HG03378 (cell line): ENCODE measurements at regions not wholly inside any gene's neighbourhood (a gene's known extent, or its start where the extent isn't known, plus 50 kb on each side); places are given as distances from the start of the nearest gene placed in this dataset.
"Not testable (repeated sequence)": the region's sequence is repeated elsewhere in the genome, so short reads cannot be mapped to it uniquely, and the experiment has no call there.

Source experiments
- ATAC-seq: cut with Tn5 transposase; IDR thresholded peaks from one replicate; pipeline ENCODE4 v1.9.1; 2021; ENCODE audit warnings: mild to moderate bottlenecking, moderate library complexity; ENCODE audit not compliant: unreplicated experiment

DNA sequence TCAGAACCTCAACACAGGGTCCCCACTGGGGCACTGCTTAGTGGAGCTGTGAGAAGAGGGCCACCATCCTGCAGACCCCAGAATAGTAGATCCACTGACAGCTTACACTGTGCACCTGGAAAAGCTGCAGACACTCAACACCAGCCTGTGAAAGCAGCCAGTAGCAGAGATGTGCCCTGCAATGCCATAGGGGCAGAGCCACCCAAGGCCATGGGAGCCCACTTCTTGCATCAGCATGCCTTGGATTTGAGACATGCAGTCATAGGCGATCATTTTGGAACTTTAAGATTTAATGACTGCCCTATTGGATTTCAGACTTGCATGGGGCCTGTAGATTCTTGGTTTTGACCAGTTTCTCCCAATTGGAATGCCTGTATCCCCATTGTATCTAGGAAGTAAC is 1962.1 kb upstream of the PRR20A start:
- ATAC-seq: not testable (repeated sequence)

GRCh38 chr13:55190996-55191395 is 1949.7 kb upstream of the PRR20A start:
- ATAC-seq: no peak

DNA sequence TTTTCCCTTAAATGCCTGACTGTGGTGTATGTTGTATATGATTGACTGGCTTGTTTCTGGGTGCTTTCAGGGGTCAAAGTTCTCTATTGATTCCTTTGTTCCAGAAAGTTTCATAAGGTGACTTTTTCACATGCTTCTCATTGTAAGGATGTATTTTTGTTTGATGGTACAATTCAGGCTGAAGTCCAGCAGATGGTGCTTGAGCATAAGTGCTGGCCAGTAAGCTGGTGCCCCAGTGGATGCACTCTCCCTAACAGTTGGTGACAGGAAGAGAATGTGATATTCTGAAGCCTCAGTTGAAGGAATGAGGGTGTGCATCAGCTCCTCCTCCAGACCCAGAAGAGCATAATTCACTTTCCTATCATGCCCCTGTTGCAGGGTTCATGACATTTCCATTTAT is 1941.6 kb upstream of the PRR20A start:
- no peak for ATAC-seq

- no peak for ATAC-seq
Measured at GRCh38 chr13:55214841-55215345, 1925.8 kb upstream of the PRR20A start.

DNA sequence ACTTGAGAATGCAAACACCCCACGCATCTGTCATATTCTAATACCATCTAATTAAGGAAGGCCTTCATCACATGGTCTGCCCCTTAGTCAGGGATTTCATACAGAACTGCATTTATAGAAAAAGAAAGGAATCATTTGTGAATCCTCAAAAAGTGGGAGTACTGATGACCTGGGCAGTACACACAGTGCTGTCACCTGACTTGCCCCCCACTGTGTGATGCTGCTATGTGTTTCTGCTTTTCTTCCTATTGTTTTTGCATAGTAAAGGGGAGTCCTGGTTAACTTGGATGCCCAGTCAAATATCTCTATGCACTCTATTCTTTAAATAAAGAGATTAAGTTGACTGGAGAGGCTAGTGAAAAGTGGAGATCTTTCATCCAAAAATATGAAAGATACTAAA is 1921.2 kb upstream of the PRR20A start:
- no peak for ATAC-seq

GRCh38 chr13:55229906-55230569 is 1910.7 kb upstream of the PRR20A start:
- no peak for ATAC-seq

DNA sequence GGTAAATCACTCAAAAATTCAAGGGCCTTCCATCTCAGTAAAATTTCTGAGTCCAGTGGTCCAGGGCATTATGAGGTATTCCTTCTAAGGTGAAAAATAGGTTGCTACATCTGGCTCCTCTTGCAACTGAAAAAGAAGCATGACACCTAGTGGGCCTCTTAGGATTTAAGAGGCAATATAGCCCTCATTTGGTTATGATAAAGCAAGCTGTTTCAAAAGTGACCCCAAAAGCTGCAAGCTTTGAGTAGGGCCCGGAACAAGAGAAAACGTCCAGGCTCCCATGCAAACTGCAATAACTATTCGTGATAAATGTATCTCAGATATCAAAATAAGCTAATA is 1910.2 kb upstream of the PRR20A start:
- no peak for ATAC-seq

- ATAC-seq: no peak
Measured at GRCh38 chr13:55234311-55234710, 1906.4 kb upstream of the PRR20A start.

- no peak for ATAC-seq
Measured at GRCh38 chr13:55245005-55245644, 1895.6 kb upstream of the PRR20A start.

DNA sequence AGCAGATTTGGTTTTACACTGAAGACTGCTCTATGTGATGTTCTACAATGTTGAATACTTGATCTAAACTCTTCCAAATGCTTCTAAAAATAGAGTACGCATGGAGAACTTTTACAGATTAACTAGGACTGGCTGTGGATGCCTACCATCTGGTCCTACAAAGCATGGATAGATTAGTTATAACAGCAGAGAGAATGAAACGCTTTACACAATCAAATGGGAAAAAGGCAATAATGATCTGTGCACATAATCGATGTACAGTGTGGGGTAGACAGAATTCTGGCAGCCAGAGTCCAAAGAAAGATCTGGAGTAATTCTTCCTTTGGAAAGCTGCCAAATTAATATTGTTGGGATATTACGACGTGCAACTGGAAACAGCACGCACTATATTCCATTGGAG is 1885.5 kb upstream of the PRR20A start:
- ATAC-seq: no peak

GRCh38 chr13:55263045-55263444 is 1877.7 kb upstream of the PRR20A start:
- no peak for ATAC-seq

GRCh38 chr13:55266644-55267043 is 1874.1 kb upstream of the PRR20A start:
- ATAC-seq: no peak

DNA sequence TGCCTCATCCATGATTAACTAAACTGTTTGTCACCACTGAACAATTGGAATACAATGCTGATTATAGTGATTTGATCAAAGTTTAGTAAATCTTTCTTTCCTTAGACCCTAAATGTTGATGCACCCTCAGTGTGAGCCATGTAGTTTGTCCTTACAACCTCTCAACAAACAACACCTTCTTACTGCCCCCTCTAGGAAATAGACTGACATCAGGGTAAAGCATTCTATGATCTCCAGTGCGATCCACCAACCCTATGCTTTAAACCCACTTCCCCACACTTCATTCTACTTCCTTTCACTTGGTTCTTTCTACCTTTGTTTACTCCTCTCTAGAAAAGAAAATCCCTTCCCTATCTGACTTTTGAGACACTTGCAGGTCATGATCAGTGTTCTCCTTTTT is 1842.5 kb upstream of the PRR20A start:
- no peak for ATAC-seq

- ATAC-seq: no peak
Measured at GRCh38 chr13:55302568-55302967, 1838.2 kb upstream of the PRR20A start.

DNA sequence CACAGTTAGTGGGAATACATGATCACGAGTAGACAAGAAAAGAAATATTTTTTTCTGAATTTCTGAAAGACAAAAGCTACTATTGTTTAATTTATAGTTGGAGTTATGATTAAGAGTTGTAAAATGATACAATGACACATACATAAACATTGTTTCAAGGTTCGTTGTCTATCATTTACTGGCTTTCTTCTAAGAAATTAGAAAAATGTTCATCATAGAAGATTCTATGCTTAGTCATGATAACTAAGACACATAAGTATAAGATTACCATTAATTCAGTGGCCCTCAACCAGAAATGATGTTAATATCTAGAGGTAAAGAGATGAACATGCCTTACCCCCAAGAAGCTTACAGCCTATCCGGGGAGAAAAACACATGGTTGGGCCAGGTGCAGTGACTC is 1832.8 kb upstream of the PRR20A start:
- ATAC-seq: no peak

DNA sequence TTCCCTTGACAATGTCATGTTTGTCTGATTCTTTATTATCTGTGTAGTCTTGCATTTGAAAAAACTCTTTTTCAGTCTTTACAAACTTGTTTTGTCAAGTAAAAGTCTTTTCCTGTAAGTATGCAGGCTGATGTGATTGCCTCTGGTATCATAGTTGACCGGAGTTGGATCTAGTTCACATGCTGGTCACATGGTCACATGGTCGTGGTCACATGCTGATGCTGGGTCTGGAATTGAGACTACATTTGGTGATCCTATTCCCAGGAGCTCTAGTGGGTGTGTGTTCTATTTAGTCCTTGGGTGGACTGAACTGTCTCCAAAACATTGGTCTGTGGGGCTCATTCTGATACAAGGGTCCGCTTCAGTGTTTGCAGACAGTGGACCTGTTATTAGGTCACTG is 1798.8 kb upstream of the PRR20A start:
- ATAC-seq: no peak

DNA sequence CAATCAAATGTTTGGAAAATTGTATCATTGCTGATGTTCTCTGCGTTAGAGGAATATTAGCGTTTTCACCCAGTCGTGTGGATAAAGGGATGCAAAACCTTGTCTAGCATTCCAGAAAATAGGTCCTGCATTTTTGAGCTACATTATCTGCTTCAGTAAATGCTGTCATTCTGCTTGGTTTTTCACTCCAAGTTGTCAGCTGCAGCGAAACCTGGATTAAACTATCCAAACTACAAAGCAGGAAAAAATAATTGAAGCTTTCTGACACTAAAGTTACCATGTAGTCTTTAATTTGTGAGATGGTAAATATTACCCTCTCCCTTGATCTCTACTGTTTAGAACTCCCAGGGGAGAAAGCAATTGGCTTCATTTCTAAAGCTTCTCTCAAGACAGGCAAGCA is 1795.5 kb upstream of the PRR20A start:
- ATAC-seq: no peak

- no peak for ATAC-seq
Measured at GRCh38 chr13:55347528-55347927, 1793.2 kb upstream of the PRR20A start.

- no peak for ATAC-seq
Measured at GRCh38 chr13:55359067-55359466, 1781.7 kb upstream of the PRR20A start.

DNA sequence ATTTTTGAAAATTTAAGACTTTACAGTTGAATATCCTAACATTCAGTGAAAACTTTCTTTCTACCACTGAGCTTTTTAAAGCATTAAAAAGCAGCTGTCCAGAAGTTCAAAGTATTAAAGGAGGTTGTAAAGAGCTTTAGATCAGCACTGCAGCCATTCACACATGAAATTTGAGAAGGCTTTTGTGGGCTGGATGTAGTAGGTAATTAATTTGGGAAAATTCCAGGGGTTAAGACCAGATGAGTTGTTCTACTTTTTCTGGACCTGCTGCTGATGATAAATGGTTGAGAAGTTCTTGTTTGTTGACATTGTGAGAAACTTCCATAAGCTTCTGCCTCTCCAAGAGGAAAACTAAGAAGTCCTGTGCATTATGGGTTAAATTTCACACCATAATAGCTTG is 1779.6 kb upstream of the PRR20A start:
- no peak for ATAC-seq

DNA sequence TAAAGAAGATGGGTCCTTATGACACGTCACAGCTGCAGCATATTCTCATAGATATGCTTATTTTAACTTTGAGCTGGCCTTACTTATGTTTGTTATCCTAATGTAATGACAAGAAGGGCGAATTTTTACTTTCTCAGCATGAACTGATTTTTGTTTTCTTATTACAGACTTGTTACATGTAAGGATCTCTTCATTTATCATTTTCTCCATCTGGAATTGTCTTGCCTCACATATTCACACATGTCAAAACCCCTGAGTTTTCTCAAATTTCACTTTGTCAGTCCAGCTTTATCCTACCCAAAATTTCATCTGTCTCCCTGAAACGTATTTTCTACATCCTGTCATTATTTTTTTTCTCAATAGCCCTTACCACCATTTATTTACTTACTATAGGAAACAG is 1774.0 kb upstream of the PRR20A start:
- no peak for ATAC-seq

DNA sequence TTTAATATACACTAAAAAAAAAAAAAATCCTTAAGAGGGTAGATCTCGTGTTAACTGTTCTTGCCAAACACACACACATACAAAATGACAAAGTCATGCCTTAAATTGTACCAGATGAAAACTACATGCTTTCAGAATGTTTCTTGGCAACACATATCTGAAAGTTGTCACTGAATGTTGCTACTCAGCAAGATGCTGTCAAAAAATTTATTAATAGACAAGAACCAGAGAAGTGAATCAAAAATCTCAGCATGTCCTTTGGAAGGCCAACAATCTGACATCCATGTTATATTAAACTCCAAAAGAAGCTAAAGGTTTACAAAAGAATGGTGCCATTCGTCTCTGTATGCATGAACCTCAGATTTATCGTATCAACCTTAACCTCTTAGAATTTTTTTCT is 1746.2 kb upstream of the PRR20A start:
- ATAC-seq: no peak

- no peak for ATAC-seq
Measured at GRCh38 chr13:55402870-55403269, 1737.8 kb upstream of the PRR20A start.
